Suprapubic skin (tissue), 4 donors: ENCODE measurements at regions not wholly inside any gene's neighbourhood (a gene's known extent, or its start where the extent isn't known, plus 50 kb on each side); places are given as distances from the start of the nearest gene placed in this dataset.

Experiments used
- DNase-seq, 2 donors: peaks; one replicate each; pipeline ENCODE4 v3.0.0-alpha.2; 2019; ENCODE audit warnings: low spot score in 2 of 2
- H3K27ac ChIP-seq: fragments of 200-600 bp; sonication (generic); one replicate; pipeline ENCODE4 v1.5.1; 2019
- H3K27me3 ChIP-seq: fragments of 200-600 bp; sonication (generic); one replicate; pipeline ENCODE4 v1.5.1; 2019
- H3K36me3 ChIP-seq: fragments of 200-600 bp; sonication (generic); one replicate; pipeline ENCODE4 v1.5.1; 2019
- H3K4me1 ChIP-seq: fragments of 200-600 bp; sonication (generic); one replicate; pipeline ENCODE4 v1.5.1; 2019
- H3K4me3 ChIP-seq: fragments of 200-600 bp; sonication (generic); one replicate; pipeline ENCODE4 v1.5.1; 2019; ENCODE audit warnings: mild to moderate bottlenecking
- H3K9me3 ChIP-seq: fragments of 200-600 bp; sonication (generic); one replicate; pipeline ENCODE4 v1.5.1; 2019
- CTCF ChIP-seq, 2 donors: fragments of 200-600 bp in 1 of 2; fragments of 450-650 bp in 1 of 2; sonication (generic) in 1 of 2; IDR thresholded peaks; one replicate each; pipeline ENCODE4 v1.5.1; 2016 to 2019; ENCODE audit warnings: antibody characterized with exemption in 2 of 2, mild to moderate bottlenecking in 1 of 2, moderate library complexity in 1 of 2
- EP300 ChIP-seq: sonication (generic); formaldehyde crosslinking; IDR thresholded peaks from one replicate; pipeline ENCODE4 v1.6.1; 2017; ENCODE audit warnings: antibody characterized with exemption
- POLR2A ChIP-seq, 2 donors: fragments of 450-650 bp; IDR thresholded peaks; one replicate each; pipeline ENCODE4 v1.6.1; 2017; ENCODE audit warnings: antibody characterized with exemption in 2 of 2, mild to moderate bottlenecking in 2 of 2, moderate library complexity in 2 of 2
- POLR2AphosphoS5 ChIP-seq, 3 donors: sonication (generic); formaldehyde crosslinking; IDR thresholded peaks; one replicate each; pipeline ENCODE4 v1.6.1; 2017; ENCODE audit warnings: antibody characterized with exemption in 3 of 3
- WGBS: methylation state at CpG from one replicate; pipeline ENCODE4 v1.1.5; 2018; 5-methylcytosine and 5-hydroxymethylcytosine counted together

GRCh38 chr4:84394386-84394785 lies 104.7 kb downstream of the NKX6-1 start:
- 82% methylated on average over 3 of the region's 3 CpGs for WGBS
- H3K27me3 ChIP-seq, result peaks cover 8% of the 10 kb centered on the region
- H3K4me3 ChIP-seq, result no peak overlapping the region
- H3K4me1 ChIP-seq, result no peaks in the 10 kb centered on the region
- no peak overlapping the region for H3K27ac ChIP-seq
- no peaks in the 10 kb centered on the region for H3K9me3 ChIP-seq
- no peak for DNase-seq
- no peak for TF ChIP-seq CTCF (IDR thresholded peaks at IDR 0.05)
- no peak for TF ChIP-seq EP300
- TF ChIP-seq POLR2AphosphoS5 (IDR thresholded peaks at IDR 0.05), result no peak
- TF ChIP-seq POLR2A (IDR thresholded peaks at IDR 0.05), result no peak
- no peaks in the 10 kb centered on the region for H3K36me3 ChIP-seq

GRCh38 chr4:84392951-84393590 lies 106.0 kb downstream of the NKX6-1 start:
- no peak overlapping the region for H3K4me3 ChIP-seq
- whole genome bisulfite sequencing, result 74% methylated on average over 3 of the region's 3 CpGs
- DNase-seq, result no peak
- no peaks in the 10 kb centered on the region for H3K36me3 ChIP-seq
- H3K27ac ChIP-seq, result no peak overlapping the region
- H3K9me3 ChIP-seq, result no peaks in the 10 kb centered on the region
- H3K4me1 ChIP-seq, result no peaks in the 10 kb centered on the region
- H3K27me3 ChIP-seq, result peaks cover 4% of the 10 kb centered on the region
- TF ChIP-seq EP300, result no peak
- TF ChIP-seq POLR2AphosphoS5 (IDR thresholded peaks at IDR 0.05), result no peak
- TF ChIP-seq POLR2A (IDR thresholded peaks at IDR 0.05), result no peak
- TF ChIP-seq CTCF (IDR thresholded peaks at IDR 0.05), result no peak

GRCh38 chr4:84389406-84389805 lies 109.7 kb downstream of the NKX6-1 start:
- Histone ChIP-seq H3K9me3 (no peaks in the 10 kb centered on the region), H3K27me3 (peaks cover under 1% of the 10 kb centered on the region), H3K4me1 (no peaks in the 10 kb centered on the region), H3K27ac (no peak overlapping the region), H3K4me3 (no peak overlapping the region), H3K36me3 (no peaks in the 10 kb centered on the region)
- 88% methylated on average over 2 of the region's 2 CpGs for WGBS
- no peak for TF ChIP-seq CTCF (IDR thresholded peaks at IDR 0.05)
- no peak for TF ChIP-seq EP300
- TF ChIP-seq POLR2AphosphoS5 (IDR thresholded peaks at IDR 0.05), result no peak
- no peak for TF ChIP-seq POLR2A (IDR thresholded peaks at IDR 0.05)
- no peak for DNase-seq

GRCh38 chr4:84385203-84385602 lies 113.9 kb downstream of the NKX6-1 start:
- Histone ChIP-seq H3K36me3 (no peaks in the 10 kb centered on the region), H3K9me3 (no peaks in the 10 kb centered on the region), H3K27me3 (peaks cover 6% of the 10 kb centered on the region), H3K4me1 (no peaks in the 10 kb centered on the region), H3K4me3 (no peak overlapping the region), H3K27ac (no peak overlapping the region)
- WGBS, result 22% methylated on average over 2 of the region's 2 CpGs
- no peak for DNase-seq
- TF ChIP-seq EP300, result no peak
- TF ChIP-seq POLR2A (IDR thresholded peaks at IDR 0.05), result no peak
- TF ChIP-seq CTCF (IDR thresholded peaks at IDR 0.05), result no peak
- no peak for TF ChIP-seq POLR2AphosphoS5 (IDR thresholded peaks at IDR 0.05)

DNA sequence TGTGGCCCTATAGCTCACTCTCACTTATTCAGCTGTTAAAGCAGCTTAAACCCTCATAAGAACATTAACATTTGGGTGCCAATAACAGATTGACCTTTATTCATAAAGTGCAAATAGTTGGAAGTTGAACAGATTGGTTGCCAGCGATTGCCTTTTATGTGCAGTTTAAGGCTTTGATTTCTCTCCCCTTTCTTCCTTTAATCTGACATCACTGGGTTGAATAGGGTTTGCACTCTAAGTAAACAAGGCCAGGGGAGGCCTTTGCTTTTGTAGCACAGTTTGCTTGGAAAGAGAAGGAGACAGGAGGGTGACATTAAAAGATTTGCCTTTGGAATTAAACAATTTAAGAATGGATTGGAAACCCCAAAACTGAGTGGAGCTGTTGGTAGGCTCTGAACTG lies 114.3 kb downstream of the NKX6-1 start:
- DNase-seq, result no peak
- H3K27me3 ChIP-seq, result peaks cover 10% of the 10 kb centered on the region
- TF ChIP-seq POLR2A (IDR thresholded peaks at IDR 0.05) (no peak), EP300 (no peak), POLR2AphosphoS5 (IDR thresholded peaks at IDR 0.05) (no peak), CTCF (IDR thresholded peaks at IDR 0.05) (no peak)
- 63% methylated on average over 1 of the region's 1 CpG for WGBS
- H3K4me1 ChIP-seq, result no peaks in the 10 kb centered on the region
- H3K36me3 ChIP-seq, result no peaks in the 10 kb centered on the region
- H3K27ac ChIP-seq, result no peak overlapping the region
- H3K9me3 ChIP-seq, result no peaks in the 10 kb centered on the region
- H3K4me3 ChIP-seq, result no peak overlapping the region
